H1 (cell line): ENCODE measurements at regions not wholly inside any gene's neighbourhood (a gene's known extent, or its start where the extent isn't known, plus 50 kb on each side); places are given as distances from the start of the nearest gene placed in this dataset.

ENCODE experiments used
- BCL11A ChIP-seq, 2 experiments: IDR thresholded peaks; one replicate each; pipeline ENCODE4 v1.6.1; 2011; ENCODE audit warnings: low read depth in 2 of 2, low read length in 2 of 2, mild to moderate bottlenecking in 2 of 2
- NRF1 ChIP-seq: IDR thresholded peaks from 2 replicates; pipeline ENCODE4 v1.6.1; 2011; ENCODE audit warnings: mild to moderate bottlenecking, low read depth, low read length, improper control_type of control experiment
- SAP30 ChIP-seq: fragments of 300-600 bp; sonication (generic); IDR thresholded peaks from 2 replicates; pipeline ENCODE4 v1.7.1; 2012; ENCODE audit warnings: low read length, moderate library complexity, mild to moderate bottlenecking, inconsistent platforms; ENCODE audit not compliant: insufficient read depth, insufficient replicate concordance

DNA sequence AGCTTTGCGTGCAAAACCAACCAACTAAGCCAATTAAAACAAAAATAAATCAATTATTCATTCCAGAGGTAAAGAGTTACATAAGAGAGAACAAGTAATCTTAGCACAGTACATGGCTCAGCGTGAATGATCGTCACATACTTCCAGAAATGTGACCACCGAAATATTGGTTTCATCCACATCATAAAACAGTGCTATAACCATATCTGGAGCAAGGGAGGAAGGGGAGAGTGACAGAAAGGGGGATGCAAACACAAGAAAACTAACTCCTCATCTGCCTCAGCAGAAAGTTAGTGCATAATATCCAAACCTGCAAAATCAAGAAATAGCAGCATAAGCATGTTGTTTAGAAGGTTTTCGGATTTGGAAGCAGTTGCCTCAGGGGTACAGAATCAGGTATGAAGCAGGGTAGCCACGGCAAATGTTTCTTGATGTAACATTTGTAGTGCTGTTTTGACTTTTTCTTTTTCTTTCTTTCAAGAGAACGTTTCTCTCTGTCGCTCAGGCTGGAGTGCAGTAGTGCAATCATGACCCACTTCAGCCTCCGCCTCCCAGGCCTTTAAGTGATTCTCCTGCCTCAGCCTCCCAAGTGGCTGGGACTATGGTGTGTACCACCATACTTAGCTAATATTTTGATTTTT is 93.9 kb upstream of the EGLN3 start (continued):
- no peak for TF ChIP-seq BCL11A (IDR thresholded peaks at IDR 0.05; ENCODE audit: low read depth in 2 of 2, low read length in 2 of 2)
- TF ChIP-seq NRF1: no peak
- TF ChIP-seq SAP30: no peak
